ENCODE measurements at regions not wholly inside any gene's neighbourhood (a gene's known extent, or its start where the extent isn't known, plus 50 kb on each side); places are given as distances from the start of the nearest gene placed in this dataset.

DNA sequence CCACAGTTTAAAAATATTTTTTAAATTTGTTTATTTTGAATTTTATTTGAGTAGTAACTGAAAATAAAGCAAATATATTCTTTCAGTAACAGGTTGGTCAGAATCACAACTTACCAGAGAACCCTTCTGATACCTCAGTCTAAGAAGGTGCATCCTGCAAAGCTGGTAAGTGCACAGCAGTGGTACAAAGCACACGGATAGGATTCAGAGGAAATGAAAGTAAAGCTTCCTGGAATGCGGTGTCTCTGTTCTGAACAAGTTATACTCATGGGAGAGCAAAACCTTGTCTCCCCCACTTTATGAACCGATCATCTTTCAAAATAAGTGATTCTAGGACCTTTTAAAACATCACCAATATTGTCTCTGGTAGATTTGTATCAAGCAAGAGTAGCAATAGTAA is 398.3 kb downstream of the TMX3 start:
- TF ChIP-seq, protein P1, sequence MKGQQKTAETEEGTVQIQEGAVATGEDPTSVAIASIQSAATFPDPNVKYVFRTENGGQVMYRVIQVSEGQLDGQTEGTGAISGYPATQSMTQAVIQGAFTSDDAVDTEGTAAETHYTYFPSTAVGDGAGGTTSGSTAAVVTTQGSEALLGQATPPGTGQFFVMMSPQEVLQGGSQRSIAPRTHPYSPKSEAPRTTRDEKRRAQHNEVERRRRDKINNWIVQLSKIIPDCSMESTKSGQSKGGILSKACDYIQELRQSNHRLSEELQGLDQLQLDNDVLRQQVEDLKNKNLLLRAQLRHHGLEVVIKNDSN (IDR thresholded peaks at IDR 0.05): no peak
- TF ChIP-seq YY1 (IDR thresholded peaks at IDR 0.05; ENCODE audit: low read depth) (no peak), EP300 (IDR thresholded peaks at IDR 0.05; ENCODE audit: borderline replicate concordance) (no peak), CEBPB (IDR thresholded peaks at IDR 0.05) (no peak), ZBTB7A (IDR thresholded peaks at IDR 0.05; ENCODE audit: low read depth) (no peak), RAD21 (IDR thresholded peaks at IDR 0.05; ENCODE audit: low read depth) (no peak), TAF1 (IDR thresholded peaks at IDR 0.05; ENCODE audit: low read depth) (no peak), TCF12 (IDR thresholded peaks at IDR 0.05; ENCODE audit: low read depth) (no peak), TEAD4 (IDR thresholded peaks at IDR 0.05) (no peak)
- TF ChIP-seq, protein P2, sequence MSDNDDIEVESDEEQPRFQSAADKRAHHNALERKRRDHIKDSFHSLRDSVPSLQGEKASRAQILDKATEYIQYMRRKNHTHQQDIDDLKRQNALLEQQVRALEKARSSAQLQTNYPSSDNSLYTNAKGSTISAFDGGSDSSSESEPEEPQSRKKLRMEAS (IDR thresholded peaks at IDR 0.05): no peak
- TF ChIP-seq, protein P3, sequence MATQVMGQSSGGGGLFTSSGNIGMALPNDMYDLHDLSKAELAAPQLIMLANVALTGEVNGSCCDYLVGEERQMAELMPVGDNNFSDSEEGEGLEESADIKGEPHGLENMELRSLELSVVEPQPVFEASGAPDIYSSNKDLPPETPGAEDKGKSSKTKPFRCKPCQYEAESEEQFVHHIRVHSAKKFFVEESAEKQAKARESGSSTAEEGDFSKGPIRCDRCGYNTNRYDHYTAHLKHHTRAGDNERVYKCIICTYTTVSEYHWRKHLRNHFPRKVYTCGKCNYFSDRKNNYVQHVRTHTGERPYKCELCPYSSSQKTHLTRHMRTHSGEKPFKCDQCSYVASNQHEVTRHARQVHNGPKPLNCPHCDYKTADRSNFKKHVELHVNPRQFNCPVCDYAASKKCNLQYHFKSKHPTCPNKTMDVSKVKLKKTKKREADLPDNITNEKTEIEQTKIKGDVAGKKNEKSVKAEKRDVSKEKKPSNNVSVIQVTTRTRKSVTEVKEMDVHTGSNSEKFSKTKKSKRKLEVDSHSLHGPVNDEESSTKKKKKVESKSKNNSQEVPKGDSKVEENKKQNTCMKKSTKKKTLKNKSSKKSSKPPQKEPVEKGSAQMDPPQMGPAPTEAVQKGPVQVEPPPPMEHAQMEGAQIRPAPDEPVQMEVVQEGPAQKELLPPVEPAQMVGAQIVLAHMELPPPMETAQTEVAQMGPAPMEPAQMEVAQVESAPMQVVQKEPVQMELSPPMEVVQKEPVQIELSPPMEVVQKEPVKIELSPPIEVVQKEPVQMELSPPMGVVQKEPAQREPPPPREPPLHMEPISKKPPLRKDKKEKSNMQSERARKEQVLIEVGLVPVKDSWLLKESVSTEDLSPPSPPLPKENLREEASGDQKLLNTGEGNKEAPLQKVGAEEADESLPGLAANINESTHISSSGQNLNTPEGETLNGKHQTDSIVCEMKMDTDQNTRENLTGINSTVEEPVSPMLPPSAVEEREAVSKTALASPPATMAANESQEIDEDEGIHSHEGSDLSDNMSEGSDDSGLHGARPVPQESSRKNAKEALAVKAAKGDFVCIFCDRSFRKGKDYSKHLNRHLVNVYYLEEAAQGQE (IDR thresholded peaks at IDR 0.05; ENCODE audit: low read depth): no peak

All from Ishikawa (cell line).